ENCODE measurements at regions not wholly inside any gene's neighbourhood (a gene's known extent, or its start where the extent isn't known, plus 50 kb on each side); places are given as distances from the start of the nearest gene placed in this dataset.

GRCh38 chr10:42970451-42971250 is 106.2 kb upstream of the RET start:
- intact Hi-C loops (cut with micrococcal nuclease): no loop called here

- intact Hi-C loops (cut with micrococcal nuclease): no loop called here
Observed at GRCh38 chr10:42971251-42971599, 105.6 kb upstream of the RET start.

- intact Hi-C loops (cut with micrococcal nuclease): no loop called here
Observed at GRCh38 chr10:42972946-42973345, 103.9 kb upstream of the RET start.

GRCh38 chr10:42973411-42973810 is 103.5 kb upstream of the RET start:
- intact Hi-C loops (cut with micrococcal nuclease): no loop called here

GRCh38 chr10:42973870-42974692 is 102.8 kb upstream of the RET start:
- intact Hi-C loops (cut with micrococcal nuclease): no loop called here

- intact Hi-C loops (cut with micrococcal nuclease): no loop called here
Observed at GRCh38 chr10:42974693-42975002, 102.2 kb upstream of the RET start.

- intact Hi-C loops (cut with micrococcal nuclease): no loop called here
Observed at GRCh38 chr10:42975005-42975493, 101.8 kb upstream of the RET start.

- intact Hi-C loops (cut with micrococcal nuclease): no loop called here
Observed at GRCh38 chr10:42975558-42976340, 101.1 kb upstream of the RET start.

GRCh38 chr10:42976351-42977031 is 100.4 kb upstream of the RET start:
- intact Hi-C loops (cut with micrococcal nuclease): no loop called here

- intact Hi-C loops (cut with micrococcal nuclease): no loop called here
Observed at GRCh38 chr10:42977032-42977416, 99.8 kb upstream of the RET start.

GRCh38 chr10:42979181-42979580 is 97.7 kb upstream of the RET start:
- intact Hi-C loops (cut with micrococcal nuclease): no loop called here

GRCh38 chr10:42979721-42980467 is 97.0 kb upstream of the RET start:
- intact Hi-C loops (cut with micrococcal nuclease): no loop called here

- intact Hi-C loops (cut with micrococcal nuclease): no loop called here
Observed at GRCh38 chr10:42980553-42981357, 96.1 kb upstream of the RET start.

- intact Hi-C loops (cut with micrococcal nuclease): no loop called here
Observed at GRCh38 chr10:42981358-42982236, 95.3 kb upstream of the RET start.

- intact Hi-C loops (cut with micrococcal nuclease): no loop called here
Observed at GRCh38 chr10:42982891-42983506, 93.9 kb upstream of the RET start.

GRCh38 chr10:42983591-42983990 is 93.3 kb upstream of the RET start:
- intact Hi-C loops (cut with micrococcal nuclease): no loop called here

- intact Hi-C loops (cut with micrococcal nuclease): no loop called here
Observed at GRCh38 chr10:42984035-42984610, 92.7 kb upstream of the RET start.

- intact Hi-C loops (cut with micrococcal nuclease): no loop called here
Observed at GRCh38 chr10:42984761-42985325, 92.0 kb upstream of the RET start.
